Muscle layer of colon (tissue), 2 donors: ENCODE measurements at regions not wholly inside any gene's neighbourhood (a gene's known extent, or its start where the extent isn't known, plus 50 kb on each side); places are given as distances from the start of the nearest gene placed in this dataset.
"Not testable (repeated sequence)": the region's sequence is repeated elsewhere in the genome, so short reads cannot be mapped to it uniquely, and the experiment has no call there.

Experiments used
- H3K27ac ChIP-seq: one replicate; pipeline ENCODE4 v1.7.0; 2013; ENCODE audit warnings: low read depth, mild to moderate bottlenecking, low read length, moderate library complexity
- H3K27me3 ChIP-seq, 2 donors: one replicate each; pipeline ENCODE4 v1.7.0; 2013; ENCODE audit warnings: low read length in 2 of 2, mild to moderate bottlenecking in 2 of 2; ENCODE audit not compliant: insufficient read depth in 2 of 2, control insufficient read depth in 1 of 2
- H3K36me3 ChIP-seq: one replicate; pipeline ENCODE4 v1.7.0; 2013; ENCODE audit warnings: mild to moderate bottlenecking, low read length; ENCODE audit not compliant: insufficient read depth
- H3K4me1 ChIP-seq: one replicate; pipeline ENCODE4 v1.7.0; 2013; ENCODE audit warnings: mild to moderate bottlenecking, low read length; ENCODE audit not compliant: insufficient read depth
- H3K4me3 ChIP-seq, 2 donors: one replicate each; pipeline ENCODE4 v1.7.0; 2013; ENCODE audit warnings: low read length in 2 of 2, low read depth in 1 of 2, mild to moderate bottlenecking in 1 of 2, moderate library complexity in 1 of 2
- H3K9ac ChIP-seq: one replicate; pipeline ENCODE4 v1.7.0; 2013; ENCODE audit warnings: low read length
- H3K9me3 ChIP-seq: one replicate; pipeline ENCODE4 v1.7.0; 2013; ENCODE audit warnings: mild to moderate bottlenecking, low read length
- donor health status: abdominal sarcoma.
- donor health status: Adenocarcinoma of cecum.

GRCh38 chr2:200126680-200127079 is 171.3 kb downstream of the MAIP1 start:
- H3K9me3 ChIP-seq, H3K9ac ChIP-seq, H3K4me3 ChIP-seq, H3K27me3 ChIP-seq, H3K27ac ChIP-seq, H3K4me1 ChIP-seq, H3K36me3 ChIP-seq: not testable (repeated sequence)

GRCh38 chr2:200127848-200128247 is 172.5 kb downstream of the MAIP1 start:
- H3K27ac ChIP-seq, result no peak overlapping the region
- no peak overlapping the region for H3K4me3 ChIP-seq
- H3K27me3 ChIP-seq, result no peaks in the 10 kb centered on the region
- peaks cover 6% of the 10 kb centered on the region for H3K4me1 ChIP-seq
- H3K36me3 ChIP-seq, result no peaks in the 10 kb centered on the region
- no peak overlapping the region for H3K9ac ChIP-seq
- H3K9me3 ChIP-seq, result no peaks in the 10 kb centered on the region

- Histone ChIP-seq H3K9me3 (no peaks in the 10 kb centered on the region), H3K27ac (no peak overlapping the region), H3K4me3 (no peak overlapping the region), H3K9ac (no peak overlapping the region), H3K27me3 (no peaks in the 10 kb centered on the region), H3K4me1 (peaks cover 6% of the 10 kb centered on the region), H3K36me3 (no peaks in the 10 kb centered on the region)
These were observed 172.9 kb downstream of the MAIP1 start for GRCh38 chr2:200128296-200128695.

GRCh38 chr2:200129721-200130462 is 174.5 kb downstream of the MAIP1 start:
- Histone ChIP-seq H3K4me1 (peaks cover 6% of the 10 kb centered on the region), H3K36me3 (no peaks in the 10 kb centered on the region), H3K27me3 (no peaks in the 10 kb centered on the region), H3K9me3 (no peaks in the 10 kb centered on the region), H3K9ac (no peak overlapping the region), H3K27ac (no peak overlapping the region), H3K4me3 (no peak overlapping the region)

- H3K27me3 ChIP-seq, result no peaks in the 10 kb centered on the region
- H3K9ac ChIP-seq, result no peak overlapping the region
- H3K4me1 ChIP-seq, result peaks cover 4% of the 10 kb centered on the region
- H3K27ac ChIP-seq, result no peak overlapping the region
- H3K36me3 ChIP-seq, result no peaks in the 10 kb centered on the region
- no peak overlapping the region for H3K4me3 ChIP-seq
- H3K9me3 ChIP-seq, result no peaks in the 10 kb centered on the region
These were observed 175.4 kb downstream of the MAIP1 start for GRCh38 chr2:200130762-200131166.

DNA sequence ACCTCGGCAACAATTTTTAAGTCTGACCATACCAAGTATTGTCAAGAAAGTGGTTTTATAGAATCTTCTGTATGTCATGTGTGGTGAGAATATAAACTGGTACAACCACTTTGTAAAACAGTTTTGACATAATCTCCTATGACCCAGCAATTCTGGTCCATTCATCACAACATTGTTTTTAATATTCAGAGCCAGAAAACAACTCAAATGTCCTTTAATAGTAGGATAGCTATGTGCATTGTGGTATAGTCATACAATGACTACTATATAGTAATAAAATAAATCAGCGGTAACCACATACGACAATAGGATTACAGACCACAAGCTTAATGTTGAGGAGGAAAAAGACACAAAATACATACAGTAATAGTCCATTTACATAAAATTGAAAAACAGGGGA is 175.2 kb upstream of the SPATS2L start:
- Histone ChIP-seq H3K36me3 (no peaks in the 10 kb centered on the region), H3K4me1 (no peaks in the 10 kb centered on the region), H3K27me3 (no peaks in the 10 kb centered on the region), H3K4me3 (no peak overlapping the region), H3K9ac (no peak overlapping the region), H3K9me3 (no peaks in the 10 kb centered on the region), H3K27ac (no peak overlapping the region)

DNA sequence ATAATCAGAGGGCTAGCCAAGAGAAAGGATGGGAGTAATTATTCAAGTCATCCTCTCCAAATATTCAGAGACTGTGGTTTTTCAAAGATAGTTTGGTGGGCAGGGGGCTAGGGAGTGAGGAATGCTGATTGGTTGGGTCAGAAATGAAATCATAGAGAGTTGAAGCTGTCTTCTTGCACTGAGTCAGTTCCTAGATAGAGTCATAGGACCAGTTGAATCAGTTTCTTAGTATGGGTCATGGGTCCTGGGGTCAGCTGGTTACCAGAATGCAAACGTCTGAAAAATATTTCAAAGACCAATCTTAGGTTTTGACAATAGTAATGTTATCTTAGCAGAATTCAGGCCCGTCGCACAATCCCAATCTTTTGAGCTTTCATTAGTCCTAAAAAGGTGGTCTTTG is 171.4 kb upstream of the SPATS2L start:
- no peaks in the 10 kb centered on the region for H3K36me3 ChIP-seq

GRCh38 chr2:200136655-200137054 is 169.8 kb upstream of the SPATS2L start:
- Histone ChIP-seq H3K27ac (no peak overlapping the region), H3K36me3 (no peaks in the 10 kb centered on the region), H3K9ac (no peak overlapping the region), H3K27me3 (no peaks in the 10 kb centered on the region), H3K9me3 (no peaks in the 10 kb centered on the region), H3K4me1 (peaks cover 19% of the 10 kb centered on the region), H3K4me3 (no peak overlapping the region)

More for the DNA sequence above, 171.4 kb upstream of the SPATS2L start:
- no peak overlapping the region for H3K27ac ChIP-seq
- no peak overlapping the region for H3K9ac ChIP-seq
- no peaks in the 10 kb centered on the region for H3K27me3 ChIP-seq
- H3K4me1 ChIP-seq, result peaks cover 19% of the 10 kb centered on the region
- no peak overlapping the region for H3K4me3 ChIP-seq
- no peaks in the 10 kb centered on the region for H3K9me3 ChIP-seq

- Histone ChIP-seq H3K36me3 (no peaks in the 10 kb centered on the region), H3K27ac (no peak overlapping the region), H3K27me3 (no peaks in the 10 kb centered on the region), H3K4me1 (peaks cover 19% of the 10 kb centered on the region), H3K9me3 (no peaks in the 10 kb centered on the region), H3K4me3 (no peak overlapping the region), H3K9ac (no peak overlapping the region)
These were observed 169.2 kb upstream of the SPATS2L start for GRCh38 chr2:200137271-200137670.

GRCh38 chr2:200137691-200138090 is 168.8 kb upstream of the SPATS2L start:
- H3K4me1 ChIP-seq, result peaks cover 19% of the 10 kb centered on the region
- H3K4me3 ChIP-seq, result no peak overlapping the region
- no peaks in the 10 kb centered on the region for H3K27me3 ChIP-seq
- no peaks in the 10 kb centered on the region for H3K9me3 ChIP-seq
- H3K9ac ChIP-seq, result no peak overlapping the region
- no peaks in the 10 kb centered on the region for H3K36me3 ChIP-seq
- H3K27ac ChIP-seq, result no peak overlapping the region

GRCh38 chr2:200138391-200139124 is 167.9 kb upstream of the SPATS2L start:
- H3K4me1 ChIP-seq, result peaks cover 19% of the 10 kb centered on the region
- no peaks in the 10 kb centered on the region for H3K27me3 ChIP-seq
- no peak overlapping the region for H3K4me3 ChIP-seq
- H3K27ac ChIP-seq, result no peak overlapping the region
- no peaks in the 10 kb centered on the region for H3K36me3 ChIP-seq
- H3K9ac ChIP-seq, result no peak overlapping the region
- H3K9me3 ChIP-seq, result no peaks in the 10 kb centered on the region

DNA sequence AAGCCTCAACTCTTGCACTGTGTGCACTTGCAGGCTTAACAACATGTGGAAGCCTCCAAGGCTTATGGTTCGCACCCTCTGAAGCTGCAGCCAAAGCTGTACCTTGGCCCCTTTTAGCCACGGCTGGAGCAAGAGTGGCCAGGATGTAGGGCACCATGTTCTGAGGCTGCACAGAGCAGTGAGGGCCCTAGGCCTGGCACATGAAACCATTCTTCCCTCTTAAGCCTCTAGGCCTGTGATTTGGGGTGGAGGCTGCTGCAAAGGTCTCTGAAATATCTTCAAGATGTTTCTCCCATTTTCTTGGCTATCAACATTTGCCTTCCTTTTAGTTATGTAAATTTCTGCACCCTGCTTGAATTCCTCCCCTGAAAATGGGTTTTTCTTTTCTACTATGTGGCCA is 161.9 kb upstream of the SPATS2L start:
- H3K4me3 ChIP-seq, result no peak overlapping the region
- H3K9me3 ChIP-seq, result no peaks in the 10 kb centered on the region
- H3K4me1 ChIP-seq, result no peaks in the 10 kb centered on the region
- H3K27ac ChIP-seq, result no peak overlapping the region
- H3K27me3 ChIP-seq, result no peaks in the 10 kb centered on the region
- no peak overlapping the region for H3K9ac ChIP-seq
- H3K36me3 ChIP-seq, result no peaks in the 10 kb centered on the region
